GM21723 (cell line): ENCODE measurements at regions not wholly inside any gene's neighbourhood (a gene's known extent, or its start where the extent isn't known, plus 50 kb on each side); places are given as distances from the start of the nearest gene placed in this dataset.
A peak's percentile ranks its signal among the peaks of the same experiment; 100 is the strongest.
"Not testable (repeated sequence)": the region's sequence is repeated elsewhere in the genome, so short reads cannot be mapped to it uniquely, and the experiment has no call there.

Experiments used
- ATAC-seq: cut with Tn5 transposase; IDR thresholded peaks from one replicate; pipeline ENCODE4 v1.9.1; 2021; ENCODE audit warnings: mild to moderate bottlenecking, moderate library complexity; ENCODE audit not compliant: unreplicated experiment

GRCh38 chr7:75201606-75202079 is 109.3 kb downstream of the GTF2IRD2B start:
- not testable (repeated sequence) for ATAC-seq

- ATAC-seq: not testable (repeated sequence)
Observed at GRCh38 chr7:75205367-75206085, 113.1 kb downstream of the GTF2IRD2B start.

GRCh38 chr7:75215460-75215859 is 123.1 kb downstream of the GTF2IRD2B start:
- not testable (repeated sequence) for ATAC-seq

- not testable (repeated sequence) for ATAC-seq
Observed at GRCh38 chr7:75216963-75217362, 124.6 kb downstream of the GTF2IRD2B start.

GRCh38 chr7:75226102-75226501 is 133.7 kb downstream of the GTF2IRD2B start:
- not testable (repeated sequence) for ATAC-seq

- ATAC-seq: not testable (repeated sequence)
Observed at GRCh38 chr7:75229558-75229957, 137.2 kb downstream of the GTF2IRD2B start.

- not testable (repeated sequence) for ATAC-seq
Observed at GRCh38 chr7:75230558-75230957, 138.2 kb downstream of the GTF2IRD2B start.

GRCh38 chr7:75235092-75235826 is 142.9 kb downstream of the GTF2IRD2B start:
- ATAC-seq: not testable (repeated sequence)

- not testable (repeated sequence) for ATAC-seq
Observed at GRCh38 chr7:75235827-75236167, 143.4 kb downstream of the GTF2IRD2B start.

- ATAC-seq: peak; percentile 96
Observed at GRCh38 chr7:75237255-75238187, 145.1 kb downstream of the GTF2IRD2B start.

GRCh38 chr7:75238309-75238708 is 145.9 kb downstream of the GTF2IRD2B start:
- not testable (repeated sequence) for ATAC-seq

GRCh38 chr7:75243638-75244037 is 151.2 kb downstream of the GTF2IRD2B start:
- ATAC-seq: not testable (repeated sequence)

GRCh38 chr7:75248216-75248615 is 147.2 kb upstream of the TRIM73 start:
- ATAC-seq: not testable (repeated sequence)

GRCh38 chr7:75254238-75254637 is 141.2 kb upstream of the TRIM73 start:
- ATAC-seq: not testable (repeated sequence)

GRCh38 chr7:75257442-75257841 is 138.0 kb upstream of the TRIM73 start:
- not testable (repeated sequence) for ATAC-seq

GRCh38 chr7:75259454-75260003 is 135.9 kb upstream of the TRIM73 start:
- not testable (repeated sequence) for ATAC-seq

- ATAC-seq: not testable (repeated sequence)
Observed at GRCh38 chr7:75261660-75262059, 133.8 kb upstream of the TRIM73 start.

GRCh38 chr7:75268158-75268557 is 127.3 kb upstream of the TRIM73 start:
- not testable (repeated sequence) for ATAC-seq

- not testable (repeated sequence) for ATAC-seq
Observed at GRCh38 chr7:75269159-75269558, 126.3 kb upstream of the TRIM73 start.

GRCh38 chr7:75274114-75274513 is 121.3 kb upstream of the TRIM73 start:
- ATAC-seq: peak; percentile 51
